HepG2 (cell line): ENCODE measurements at regions not wholly inside any gene's neighbourhood (a gene's known extent, or its start where the extent isn't known, plus 50 kb on each side); places are given as distances from the start of the nearest gene placed in this dataset.

ENCODE experiments used
- ATAC-seq: fragments of 200-7000 bp; cut with Tn5 transposase; 3 replicates; pipeline ENCODE4 v1.9.1; 2020; ENCODE audit warnings: mild to moderate bottlenecking, moderate library complexity
- BruUV-seq: library from RNA; stranded (reverse); fragments of 400-500 nt; replicated peaks from 2 replicates; lab custom pipeline; 2021; lab: Mats Ljungman, UMichigan
- CTCF ChIA-PET: fragments of 300-600 bp; formaldehyde crosslinking; extraction: SDS; loops from one replicate; lab custom pipeline; 2021; ENCODE audit warnings: low total read pairs, inconsistent platforms, low intra/inter-chr PET ratio; lab: Yijun Ruan, JAX
- POLR2A ChIA-PET: fragments of 350-600 bp; sonication (Branson Sonifier 250); formaldehyde crosslinking; loops from one replicate; lab custom pipeline; 2020; ENCODE audit warnings: antibody characterized with exemption, inconsistent platforms; lab: Yijun Ruan, JAX
- DNase-seq: peaks from one replicate; pipeline ENCODE4 v3.0.0-alpha.2; 2015; ENCODE audit warnings: low spot score
- FAIRE-seq: peaks from 3 replicates; lab custom pipeline; 2011; peaks lifted over from hg19 to GRCh38; lab: Jason Lieb, UNC
- H2AFZ ChIP-seq: one replicate; pipeline ENCODE4 v1.6.1; 2011; ENCODE audit warnings: low read length, inconsistent platforms
- H3K27ac ChIP-seq: fragments of 300-600 bp; 3 replicates; pipeline ENCODE4 v1.8.0; 2011; ENCODE audit warnings: mixed run types, mild to moderate bottlenecking, mixed read lengths, low read length, inconsistent platforms; ENCODE audit not compliant: insufficient read depth; ENCODE audit errors: extremely low read length
- H3K27me3 ChIP-seq, 2 experiments: fragments of 200-600 bp in 1 of 2; 2 replicates in 1 of 2; 3 replicates in 1 of 2; pipeline versions ENCODE4 v1.6.0 to v1.8.0; 2011; ENCODE audit warnings: low read length in 2 of 2, mild to moderate bottlenecking in 2 of 2, moderate library complexity in 2 of 2, inconsistent platforms in 1 of 2; ENCODE audit not compliant: insufficient read depth in 2 of 2, control insufficient read depth in 1 of 2
- H3K36me3 ChIP-seq, 2 experiments: fragments of 200-600 bp in 1 of 2; replicated peaks in 1 of 2; 2 replicates in 1 of 2; 3 replicates in 1 of 2; pipeline versions ENCODE4 v1.5.1 to v1.8.0; 2011; ENCODE audit warnings: low read length in 2 of 2, inconsistent platforms in 1 of 2; ENCODE audit not compliant: insufficient read depth in 2 of 2, control insufficient read depth in 1 of 2
- H3K4me1 ChIP-seq: 2 replicates; pipeline ENCODE4 v1.5.1; 2012; ENCODE audit warnings: low read length, inconsistent platforms; ENCODE audit not compliant: insufficient read depth
- H3K4me2 ChIP-seq: 2 replicates; pipeline ENCODE4 v1.6.0; 2011; ENCODE audit warnings: low read depth, low read length, inconsistent platforms
- H3K4me3 ChIP-seq, 3 experiments: fragments of 200-600 bp in 1 of 3; sonication (generic), shearing (Covaris generic) in 1 of 3; replicated peaks in 1 of 3; 2 replicates each; pipeline ENCODE4 v1.5.1; 2011 to 2016; ENCODE audit warnings: low read length in 3 of 3, inconsistent platforms in 2 of 3, low read depth in 2 of 3, mild to moderate bottlenecking in 2 of 3, control low read depth in 1 of 3, mixed read lengths in 1 of 3; ENCODE audit not compliant: insufficient read depth in 1 of 3
- H3K79me2 ChIP-seq: one replicate; pipeline ENCODE4 v1.6.1; 2011; ENCODE audit warnings: low read length, inconsistent platforms; ENCODE audit not compliant: insufficient read depth
- H3K9ac ChIP-seq: 2 replicates; pipeline ENCODE4 v1.6.0; 2011; ENCODE audit warnings: mild to moderate bottlenecking, low read depth, low read length, inconsistent platforms; ENCODE audit not compliant: insufficient read depth
- H3K9me3 ChIP-seq: 2 replicates; pipeline ENCODE4 v1.5.1; 2012; ENCODE audit warnings: mild to moderate bottlenecking, low read length
- H4K20me1 ChIP-seq: 2 replicates; pipeline ENCODE4 v1.6.0; 2011; ENCODE audit warnings: inconsistent platforms, mild to moderate bottlenecking, low read length, moderate library complexity; ENCODE audit not compliant: insufficient read depth
- FOXK1 ChIP-seq: sonication (generic); formaldehyde crosslinking; IDR thresholded peaks from 2 replicates; pipeline ENCODE4 v1.4.0; 2020; ENCODE audit warnings: low read depth, missing genetic modification reagents, borderline replicate concordance
- SP2 ChIP-seq: sonication (generic); formaldehyde crosslinking; IDR thresholded peaks from 2 replicates; pipeline ENCODE4 v1.5.1; 2020; ENCODE audit warnings: mild to moderate bottlenecking, missing genetic modification reagents
- ZNF235 ChIP-seq: sonication (generic); formaldehyde crosslinking; IDR thresholded peaks from 2 replicates; pipeline ENCODE4 v1.8.1; 2023; ENCODE audit warnings: mild to moderate bottlenecking, missing genetic modification reagents, borderline replicate concordance
- ZNF326 ChIP-seq: sonication (generic); formaldehyde crosslinking; IDR thresholded peaks from 2 replicates; pipeline ENCODE4 v1.4.0; 2020; ENCODE audit warnings: missing genetic modification reagents, borderline replicate concordance
- ZNF513 ChIP-seq: sonication (generic); formaldehyde crosslinking; conservative IDR thresholded peaks from 2 replicates; pipeline ENCODE4 v1.5.0; 2020; ENCODE audit warnings: missing genetic modification reagents
- ZNF569 ChIP-seq: sonication (generic); formaldehyde crosslinking; IDR thresholded peaks from 2 replicates; pipeline ENCODE4 v1.5.0; 2020; ENCODE audit warnings: mild to moderate bottlenecking, missing genetic modification reagents, moderate library complexity, borderline replicate concordance
- WGBS: methylation state at CpG from one replicate; pipeline ENCODE4 v1.1.6; 2017; ENCODE audit warnings: low lambda C conversion rate; 5-methylcytosine and 5-hydroxymethylcytosine counted together
- in situ Hi-C: cut with HindIII; loops from 2 replicates; pipeline ENCODE4 v1.10.0; 2017; ENCODE audit warnings: low pct_unique_long_range_greater_than_20kb; ENCODE audit not compliant: extremely low pct_ligation_motif_present
- intact Hi-C: fragments of 100-400 bp; cut with micrococcal nuclease; formaldehyde crosslinking; loops from one replicate; pipeline ENCODE4 v1.10.0; 2022; ENCODE audit not compliant: unreplicated experiment

GRCh38 chr6:147944122-147944521 is 398.5 kb upstream of the SASH1 start:
- TF ChIP-seq ZNF326 (no peak), SP2 (CRISPR knock-in tag) (no peak), ZNF513 (CRISPR knock-in tag) (no peak)
- TF ChIP-seq, all 625 proteins: peak for 0
- Histone ChIP-seq H3K9me3 (no peaks in the 10 kb centered on the region), H4K20me1 (no peaks in the 10 kb centered on the region), H3K36me3 (no peaks in the 10 kb centered on the region), H3K4me2 (no peak overlapping the region), H3K79me2 (no peaks in the 10 kb centered on the region), H3K4me1 (no peaks in the 10 kb centered on the region), H3K9ac (no peak overlapping the region), H3K27ac (no peak overlapping the region), H3K27me3 (no peaks in the 10 kb centered on the region), H2AFZ (no peak overlapping the region), H3K4me3 (no peak overlapping the region)
- in situ Hi-C loops: no loop called here
- WGBS: 35% methylated on average over 5 of the region's 5 CpGs
- no peak for ATAC-seq
- BruUV-seq: no TSS peak
- CTCF ChIA-PET: no interaction called here
- no peak for FAIRE-seq
- POLR2A ChIA-PET: no interaction called here
- DNase-seq: no peak
- intact Hi-C loops: no loop called here

- in situ Hi-C loops: no loop called here
- ATAC-seq (no peak), FAIRE-seq (no peak), DNase-seq (no peak)
- intact Hi-C loops: no loop called here
- no peak overlapping the region for H3K27ac ChIP-seq
- no peaks in the 10 kb centered on the region for H4K20me1 ChIP-seq
- no TSS peak for BruUV-seq
- no peaks in the 10 kb centered on the region for H3K4me1 ChIP-seq
- H2AFZ ChIP-seq: no peak overlapping the region
- no peak overlapping the region for H3K4me3 ChIP-seq
- WGBS: 43% methylated on average over 3 of the region's 3 CpGs
- H3K27me3 ChIP-seq: no peaks in the 10 kb centered on the region
- no peaks in the 10 kb centered on the region for H3K79me2 ChIP-seq
- no peaks in the 10 kb centered on the region for H3K9me3 ChIP-seq
- TF ChIP-seq ZNF235 (CRISPR knock-in tag): no peak
- TF ChIP-seq FOXK1 (CRISPR knock-in tag): no peak
- no peak for TF ChIP-seq ZNF569
- H3K9ac ChIP-seq: no peak overlapping the region
- no peak overlapping the region for H3K4me2 ChIP-seq
- ChIA-PET POLR2A (no interaction called here), CTCF (no interaction called here)
- H3K36me3 ChIP-seq: no peaks in the 10 kb centered on the region
Measured at GRCh38 chr6:147947521-147947920, 395.1 kb upstream of the SASH1 start.
